ENCODE measurements at regions not wholly inside any gene's neighbourhood (a gene's known extent, or its start where the extent isn't known, plus 50 kb on each side); places are given as distances from the start of the nearest gene placed in this dataset.
"Not testable (repeated sequence)": the region's sequence is repeated elsewhere in the genome, so short reads cannot be mapped to it uniquely, and the experiment has no call there.

DNA sequence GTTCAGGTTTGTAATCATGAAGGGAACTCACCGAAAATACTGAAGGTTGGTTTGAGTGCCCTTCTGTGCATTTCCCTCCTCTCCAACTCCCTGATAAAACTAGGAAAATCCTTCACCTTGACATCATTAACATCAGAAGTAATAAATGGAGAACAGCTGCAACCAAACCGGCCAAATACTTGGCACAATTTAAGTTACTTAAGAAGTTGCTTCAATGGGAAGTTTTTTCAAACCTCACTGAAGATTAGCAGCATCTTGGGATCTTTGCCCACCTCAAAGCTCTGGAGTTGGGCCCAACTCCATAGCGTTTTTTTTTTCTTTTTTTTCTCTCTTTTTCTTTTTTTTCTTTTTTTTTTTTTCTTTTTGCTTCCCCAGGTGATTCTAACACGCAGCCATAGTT lies 784.8 kb downstream of the KCNA4 start:
- no peak overlapping the region for H3K4me3 ChIP-seq (replicated peaks in 1 of 2; ENCODE audit: low read depth in 2 of 2, low read length in 2 of 2)
- DNase-seq (ENCODE audit: low read depth in 2 of 2), result peak in 1 of 2 donors; percentile 8
- TF ChIP-seq, protein P1, sequence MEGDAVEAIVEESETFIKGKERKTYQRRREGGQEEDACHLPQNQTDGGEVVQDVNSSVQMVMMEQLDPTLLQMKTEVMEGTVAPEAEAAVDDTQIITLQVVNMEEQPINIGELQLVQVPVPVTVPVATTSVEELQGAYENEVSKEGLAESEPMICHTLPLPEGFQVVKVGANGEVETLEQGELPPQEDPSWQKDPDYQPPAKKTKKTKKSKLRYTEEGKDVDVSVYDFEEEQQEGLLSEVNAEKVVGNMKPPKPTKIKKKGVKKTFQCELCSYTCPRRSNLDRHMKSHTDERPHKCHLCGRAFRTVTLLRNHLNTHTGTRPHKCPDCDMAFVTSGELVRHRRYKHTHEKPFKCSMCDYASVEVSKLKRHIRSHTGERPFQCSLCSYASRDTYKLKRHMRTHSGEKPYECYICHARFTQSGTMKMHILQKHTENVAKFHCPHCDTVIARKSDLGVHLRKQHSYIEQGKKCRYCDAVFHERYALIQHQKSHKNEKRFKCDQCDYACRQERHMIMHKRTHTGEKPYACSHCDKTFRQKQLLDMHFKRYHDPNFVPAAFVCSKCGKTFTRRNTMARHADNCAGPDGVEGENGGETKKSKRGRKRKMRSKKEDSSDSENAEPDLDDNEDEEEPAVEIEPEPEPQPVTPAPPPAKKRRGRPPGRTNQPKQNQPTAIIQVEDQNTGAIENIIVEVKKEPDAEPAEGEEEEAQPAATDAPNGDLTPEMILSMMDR (IDR thresholded peaks at IDR 0.05; ENCODE audit: low read depth, low read length), result no peak

DNA sequence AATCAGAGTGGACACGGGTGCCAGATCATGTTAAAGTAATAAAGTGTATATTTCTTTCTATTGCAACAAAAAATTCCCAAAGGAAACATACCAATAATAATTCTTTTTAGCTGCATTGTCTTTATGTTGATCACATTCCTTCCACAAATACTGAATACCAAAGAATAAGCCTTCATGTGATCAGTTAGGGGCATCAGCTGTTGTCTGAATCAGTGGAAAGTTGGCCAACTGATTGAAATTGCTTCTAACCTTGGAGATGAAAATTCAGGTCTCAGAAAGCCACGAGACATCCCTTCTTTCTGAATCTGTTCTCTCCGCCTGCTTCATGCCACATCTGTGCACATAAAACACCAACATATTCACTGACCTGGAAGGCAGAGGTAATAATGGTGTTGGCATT lies 785.2 kb downstream of the KCNA4 start:
- no peak overlapping the region for H3K4me3 ChIP-seq (replicated peaks in 1 of 2; ENCODE audit: low read depth in 2 of 2, low read length in 2 of 2)
- no peak for DNase-seq (ENCODE audit: low read depth in 2 of 2)
- TF ChIP-seq, protein P1 (IDR thresholded peaks at IDR 0.05; ENCODE audit: low read depth, low read length), result no peak

DNA sequence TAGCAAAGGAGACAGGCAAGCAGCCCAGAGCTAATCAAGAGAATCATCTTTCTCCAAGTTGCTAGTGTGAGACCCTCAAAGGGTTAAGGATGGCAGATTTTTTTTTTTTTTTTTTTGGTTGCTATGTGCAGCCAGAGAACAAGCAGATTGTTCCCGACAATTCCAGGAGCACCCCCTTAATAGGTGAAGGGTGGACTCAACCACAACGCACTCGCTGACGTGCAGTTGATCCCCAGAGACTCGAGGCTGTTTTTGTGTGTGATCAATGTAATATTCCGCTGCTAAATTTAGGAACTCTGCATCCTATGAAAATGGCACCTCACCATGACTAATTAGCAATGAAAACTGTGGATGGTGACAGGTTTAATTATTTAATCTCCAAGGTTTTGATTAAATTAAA lies 789.0 kb downstream of the KCNA4 start:
- TF ChIP-seq, protein P1 (IDR thresholded peaks at IDR 0.05; ENCODE audit: low read depth, low read length), result no peak
- peak; percentile 30 to 56 for DNase-seq (ENCODE audit: low read depth in 2 of 2)

DNA sequence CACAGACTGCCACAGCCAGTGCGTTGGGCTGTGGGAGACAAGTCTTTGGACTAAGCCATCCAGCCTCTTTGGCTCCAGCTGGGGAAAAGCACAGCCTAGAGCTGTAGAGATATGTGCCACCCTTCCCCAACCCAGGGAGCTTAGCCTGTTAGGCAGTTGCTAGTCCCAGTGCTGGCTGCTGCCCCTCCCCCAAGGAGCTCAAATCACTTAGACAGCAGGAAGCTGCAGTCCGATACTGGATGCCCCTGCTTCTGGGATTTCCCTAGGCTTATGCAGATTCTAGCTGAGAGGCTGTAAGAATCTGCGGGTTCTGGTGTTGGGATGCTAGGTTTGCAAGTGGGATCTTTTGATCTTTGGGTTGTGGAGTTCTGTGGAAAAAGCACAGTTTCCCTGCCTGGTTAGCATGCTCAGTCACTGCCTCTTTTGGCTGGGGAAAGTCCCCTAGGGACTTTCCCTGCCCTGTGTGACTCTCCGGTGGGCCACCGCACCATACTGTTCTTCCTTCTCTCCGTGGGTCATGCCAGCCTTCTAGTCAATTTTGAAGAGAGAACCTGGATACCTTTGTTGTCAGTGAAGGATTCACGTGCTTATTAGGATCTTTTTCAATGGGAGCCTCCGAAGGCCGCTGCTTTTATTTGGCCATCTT lies 792.0 kb downstream of the KCNA4 start:
- no peak overlapping the region for H3K4me3 ChIP-seq (replicated peaks in 1 of 2; ENCODE audit: low read depth in 2 of 2, low read length in 2 of 2)
- DNase-seq (ENCODE audit: low read depth in 2 of 2), result no peak
- TF ChIP-seq, protein P1 (IDR thresholded peaks at IDR 0.05; ENCODE audit: low read depth, low read length), result no peak

More for the DNA sequence above, 789.0 kb downstream of the KCNA4 start:
- no peak overlapping the region for H3K4me3 ChIP-seq (replicated peaks in 1 of 2; ENCODE audit: low read depth in 2 of 2, low read length in 2 of 2)

DNA sequence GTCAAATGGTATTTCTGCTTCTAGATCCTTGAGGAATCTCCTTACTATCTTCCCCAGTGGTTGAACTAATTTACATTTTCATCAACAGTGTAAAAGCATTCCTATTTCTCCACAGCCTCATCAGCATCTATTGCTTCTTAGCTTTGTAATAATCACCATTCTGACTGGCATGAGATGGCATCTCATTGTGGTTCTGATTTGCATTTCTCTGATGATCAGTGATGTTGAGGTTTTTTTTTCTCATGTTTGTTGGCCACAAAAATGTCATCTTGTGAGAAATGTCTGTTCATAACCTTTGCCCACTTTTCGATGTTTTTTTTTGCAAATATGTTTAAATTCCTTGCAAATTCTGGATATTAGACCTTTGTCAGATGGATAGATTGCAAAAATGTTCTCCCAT lies 797.3 kb downstream of the KCNA4 start:
- DNase-seq (ENCODE audit: low read depth in 2 of 2); H3K4me3 ChIP-seq (replicated peaks in 1 of 2; ENCODE audit: low read depth in 2 of 2, low read length in 2 of 2): not testable (repeated sequence)

DNA sequence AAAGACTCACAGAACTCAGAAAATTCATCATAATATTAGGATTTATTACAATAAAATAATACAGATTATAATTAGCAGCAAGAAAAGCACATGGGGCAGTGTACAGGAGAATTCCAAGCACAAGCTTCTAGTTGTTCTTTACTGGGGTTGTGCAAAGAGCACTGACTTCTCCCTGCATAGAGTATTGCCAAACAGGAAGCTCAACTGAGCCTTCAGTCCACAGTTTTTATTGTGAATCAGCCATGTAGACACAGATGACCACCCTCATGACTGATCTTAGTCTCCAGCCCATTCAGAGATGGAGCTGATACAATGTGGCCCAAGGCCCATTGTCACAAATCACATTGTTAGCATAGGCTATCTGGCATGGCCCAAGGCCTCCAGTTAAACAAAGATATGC lies 798.9 kb downstream of the KCNA4 start:
- peak in 1 of 2 donors; percentile 61 for DNase-seq (ENCODE audit: low read depth in 2 of 2)
- TF ChIP-seq, protein P1 (IDR thresholded peaks at IDR 0.05; ENCODE audit: low read depth, low read length), result no peak
- no peak overlapping the region for H3K4me3 ChIP-seq (replicated peaks in 1 of 2; ENCODE audit: low read depth in 2 of 2, low read length in 2 of 2)

DNA sequence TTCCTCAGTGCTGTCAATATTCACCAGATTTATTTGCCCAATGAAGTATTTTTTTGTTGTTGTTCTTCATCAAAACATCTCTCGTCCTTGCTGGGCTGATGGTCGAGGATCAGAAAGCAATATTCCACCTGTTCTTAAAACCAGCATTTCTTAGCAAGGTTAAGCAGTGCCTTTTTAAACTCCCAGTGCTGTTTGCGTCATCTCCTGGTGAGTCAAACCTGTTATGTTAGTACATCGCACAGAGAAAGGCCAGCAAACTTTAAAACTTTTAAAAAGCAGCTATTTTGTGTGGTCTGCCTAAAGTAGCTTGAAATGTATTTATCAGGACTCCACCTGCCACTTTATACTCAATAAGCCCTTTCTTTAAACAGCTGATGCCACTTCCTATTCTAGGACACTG lies 802.0 kb downstream of the KCNA4 start:
- TF ChIP-seq, protein P1 (IDR thresholded peaks at IDR 0.05; ENCODE audit: low read depth, low read length), result no peak

More for the DNA sequence above, 802.0 kb downstream of the KCNA4 start:
- DNase-seq (ENCODE audit: low read depth in 2 of 2), result peak in 1 of 2 donors; percentile 53
- no peak overlapping the region for H3K4me3 ChIP-seq (replicated peaks in 1 of 2; ENCODE audit: low read depth in 2 of 2, low read length in 2 of 2)
